GM03348 (cell line): ENCODE measurements at regions not wholly inside any gene's neighbourhood (a gene's known extent, or its start where the extent isn't known, plus 50 kb on each side); places are given as distances from the start of the nearest gene placed in this dataset.
A peak's percentile ranks its signal among the peaks of the same experiment; 100 is the strongest.

ENCODE experiments used
- DNase-seq: peaks from one replicate; pipeline ENCODE4 v3.0.0; 2012; ENCODE audit warnings: low spot score

DNA sequence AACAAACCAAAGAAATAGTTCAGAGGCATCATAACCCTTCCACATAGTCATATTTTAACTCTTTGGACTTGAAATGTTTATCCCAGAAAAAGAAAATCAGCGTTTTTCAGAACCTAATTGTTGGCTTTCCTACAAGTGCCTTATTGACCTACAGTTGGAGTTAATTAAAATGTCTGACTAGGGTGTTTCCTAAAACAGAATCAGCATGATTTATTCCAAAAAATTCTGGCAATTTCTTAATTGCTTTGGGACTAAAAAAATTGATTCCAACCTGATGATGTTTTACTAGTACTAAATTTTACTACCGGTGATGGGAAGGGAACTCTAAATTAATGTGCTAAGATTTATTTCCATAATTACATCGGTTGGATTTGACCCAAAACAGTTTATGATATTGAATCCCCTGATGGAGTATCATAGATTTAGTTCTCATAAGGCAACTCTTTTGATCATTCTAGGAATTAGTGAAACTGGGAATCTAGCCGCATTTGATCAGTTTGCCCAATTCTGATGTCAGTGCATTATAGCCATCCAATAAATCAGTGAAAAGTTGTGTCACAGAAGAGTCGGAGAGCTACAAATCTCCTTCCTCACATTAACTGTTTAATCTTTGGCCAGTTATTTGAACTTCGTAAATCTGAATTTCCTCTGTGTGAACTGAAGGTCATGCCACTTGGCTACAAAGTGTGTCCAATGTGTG, 134.3 kb upstream of the DSEL start:
- DNase-seq = no peak

GRCh38 chr18:67646890-67647289, 130.4 kb upstream of the DSEL start:
- DNase-seq = no peak

DNA sequence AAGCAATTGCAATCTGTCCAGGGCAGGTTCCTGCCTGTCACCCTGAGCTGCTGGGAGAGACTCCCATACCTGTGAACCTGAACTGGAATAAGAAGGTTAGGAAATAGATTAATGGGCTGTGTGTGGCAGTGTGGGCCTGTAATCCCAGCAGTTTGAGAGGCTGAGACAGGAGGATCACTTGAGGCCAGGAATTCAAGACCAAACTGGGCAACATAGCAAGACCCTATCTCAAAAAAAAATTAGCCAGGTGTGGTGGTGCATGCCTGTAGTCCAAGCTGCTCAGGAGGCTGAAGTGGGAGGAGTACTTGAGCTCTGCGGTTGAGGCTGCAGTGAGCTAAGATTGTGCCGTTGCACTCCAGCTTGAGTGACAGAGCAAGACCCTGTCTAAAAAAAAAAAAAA, 127.7 kb upstream of the DSEL start:
- DNase-seq = no peak

- DNase-seq = no peak
Measured at GRCh38 chr18:67639872-67640271, 123.4 kb upstream of the DSEL start.

GRCh38 chr18:67636597-67637385, 120.3 kb upstream of the DSEL start:
- DNase-seq = no peak

DNA sequence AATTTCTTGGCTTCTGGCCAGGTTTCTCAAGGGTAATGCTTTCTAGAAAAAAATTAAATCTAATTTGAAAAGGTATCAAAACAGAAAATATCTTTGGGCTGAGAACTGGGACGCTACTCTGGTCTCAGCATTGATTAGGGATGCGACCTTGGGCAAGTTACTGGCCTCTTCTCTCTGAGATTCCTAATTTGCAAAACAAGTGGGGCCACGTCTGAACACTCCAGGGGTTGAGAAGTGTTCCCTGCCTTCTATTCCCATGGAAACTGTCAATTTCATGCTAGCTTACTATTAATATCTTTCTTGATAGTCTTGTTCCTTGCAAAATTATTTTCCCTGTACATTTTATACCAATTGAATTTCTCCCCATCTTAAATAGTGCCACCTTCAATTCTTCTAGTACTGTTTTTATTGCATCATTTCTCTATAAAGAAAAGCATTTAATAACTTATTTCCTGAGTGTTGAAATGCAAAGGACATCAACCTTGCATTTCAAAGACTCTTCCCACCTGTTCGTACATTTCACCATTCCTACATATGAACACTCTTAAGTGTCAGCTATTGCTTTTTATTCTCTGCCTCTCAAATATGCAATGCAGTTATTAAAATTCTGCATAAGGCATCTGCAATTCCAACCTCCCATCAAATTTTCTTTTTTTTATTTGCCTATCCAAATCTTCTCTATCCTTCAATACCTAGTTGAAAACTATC, 118.3 kb upstream of the DSEL start:
- no peak for DNase-seq

DNA sequence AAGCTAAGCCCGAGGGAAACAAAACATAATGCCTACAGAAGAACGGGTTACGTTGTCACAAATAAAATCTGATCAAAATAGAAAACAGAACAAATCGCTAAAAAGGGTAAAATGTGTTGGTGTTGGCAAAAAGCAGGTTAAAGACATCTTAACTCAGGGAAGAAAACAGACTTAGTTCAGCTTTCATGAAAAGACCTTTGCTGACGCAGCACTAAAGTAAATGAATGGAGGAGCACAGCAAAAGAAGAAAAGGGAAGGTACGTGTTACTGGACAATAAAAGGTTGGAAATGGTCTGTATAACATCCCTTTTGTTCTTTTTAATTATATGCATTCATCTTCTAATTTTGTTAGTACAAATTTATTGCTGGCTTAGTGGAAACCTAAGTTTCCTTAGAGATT, 117.4 kb upstream of the DSEL start:
- DNase-seq = no peak

GRCh38 chr18:67621906-67622305, 105.4 kb upstream of the DSEL start:
- DNase-seq = no peak

GRCh38 chr18:67621049-67621713, 104.7 kb upstream of the DSEL start:
- DNase-seq = no peak

DNA sequence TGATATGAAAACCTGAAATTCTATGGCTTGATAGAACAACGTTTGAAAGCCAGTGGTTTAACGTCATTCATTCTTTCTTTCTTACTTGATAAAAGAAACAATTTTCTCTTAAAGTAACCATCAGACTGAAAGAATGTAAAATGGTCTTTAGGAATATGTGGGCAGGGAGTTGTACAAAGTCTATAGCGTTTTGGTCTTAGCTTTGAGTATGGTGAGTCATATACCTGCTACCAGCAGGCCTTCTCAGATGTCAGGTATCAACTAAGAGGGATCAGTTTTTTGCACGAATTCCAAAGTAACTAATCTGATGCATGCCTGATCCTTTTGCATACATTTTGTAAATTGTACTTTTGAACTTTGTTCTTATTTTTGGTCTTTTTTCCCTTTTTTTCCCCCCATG, 101.5 kb upstream of the DSEL start:
- DNase-seq = no peak

DNA sequence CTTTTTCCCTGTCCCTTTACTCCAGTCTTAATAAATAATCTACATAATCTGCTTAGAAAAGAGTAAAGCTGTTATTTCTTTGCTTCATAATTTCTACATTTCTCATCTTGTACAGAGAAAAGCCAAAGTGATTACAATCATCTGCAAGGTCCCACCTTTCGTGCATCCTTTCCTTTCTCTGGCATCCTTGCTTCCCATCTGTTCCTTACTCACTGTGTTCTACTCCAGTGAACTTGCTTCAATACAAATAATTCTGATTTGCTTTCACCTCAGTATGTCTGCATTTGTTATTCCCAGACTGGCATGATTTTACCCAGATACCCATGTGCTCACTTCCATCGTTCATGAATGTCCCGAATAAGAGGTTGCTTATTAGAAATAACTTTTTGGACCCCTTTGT, 99.4 kb upstream of the DSEL start:
- no peak for DNase-seq

GRCh38 chr18:67613731-67614130, 97.2 kb upstream of the DSEL start:
- no peak for DNase-seq

DNA sequence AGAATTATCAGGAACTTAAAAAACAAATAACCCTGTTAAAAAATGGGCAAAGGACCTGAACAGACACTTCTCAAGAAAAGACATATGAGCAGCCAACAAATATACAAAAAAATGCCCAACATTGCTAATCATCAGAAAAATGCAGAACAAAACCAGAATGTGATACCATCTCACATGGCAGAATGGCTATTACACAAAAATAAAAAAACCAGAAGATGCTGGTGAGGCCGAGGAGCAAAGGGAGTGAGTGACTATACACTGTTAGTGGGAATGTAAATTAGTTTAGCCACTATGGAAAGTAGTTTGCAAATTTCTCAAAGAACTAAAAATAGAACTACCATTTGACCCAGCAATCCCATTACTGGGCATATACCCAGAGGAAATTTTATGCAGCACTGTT, 95.8 kb upstream of the DSEL start:
- no peak for DNase-seq

- peak; percentile 50 for DNase-seq
Measured at GRCh38 chr18:67608615-67609273, 92.2 kb upstream of the DSEL start.

DNA sequence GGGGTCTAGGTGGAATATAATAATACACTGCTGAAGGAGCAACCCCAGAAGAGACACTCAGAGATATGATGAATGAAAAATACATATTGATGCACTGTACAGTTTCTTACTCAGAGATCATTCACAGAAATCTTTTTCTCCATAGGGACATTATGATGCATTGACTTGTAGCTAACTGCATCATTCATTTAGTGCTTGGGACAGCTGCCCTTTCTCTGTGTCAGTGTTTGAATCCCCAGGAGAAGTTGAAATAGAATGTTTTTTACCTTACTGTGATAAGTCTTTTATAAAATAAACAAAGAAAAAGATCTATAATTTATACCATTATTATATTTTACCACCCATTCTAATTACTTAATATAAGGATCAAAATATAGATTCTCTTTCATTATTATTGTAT, 91.7 kb upstream of the DSEL start:
- DNase-seq = no peak

DNA sequence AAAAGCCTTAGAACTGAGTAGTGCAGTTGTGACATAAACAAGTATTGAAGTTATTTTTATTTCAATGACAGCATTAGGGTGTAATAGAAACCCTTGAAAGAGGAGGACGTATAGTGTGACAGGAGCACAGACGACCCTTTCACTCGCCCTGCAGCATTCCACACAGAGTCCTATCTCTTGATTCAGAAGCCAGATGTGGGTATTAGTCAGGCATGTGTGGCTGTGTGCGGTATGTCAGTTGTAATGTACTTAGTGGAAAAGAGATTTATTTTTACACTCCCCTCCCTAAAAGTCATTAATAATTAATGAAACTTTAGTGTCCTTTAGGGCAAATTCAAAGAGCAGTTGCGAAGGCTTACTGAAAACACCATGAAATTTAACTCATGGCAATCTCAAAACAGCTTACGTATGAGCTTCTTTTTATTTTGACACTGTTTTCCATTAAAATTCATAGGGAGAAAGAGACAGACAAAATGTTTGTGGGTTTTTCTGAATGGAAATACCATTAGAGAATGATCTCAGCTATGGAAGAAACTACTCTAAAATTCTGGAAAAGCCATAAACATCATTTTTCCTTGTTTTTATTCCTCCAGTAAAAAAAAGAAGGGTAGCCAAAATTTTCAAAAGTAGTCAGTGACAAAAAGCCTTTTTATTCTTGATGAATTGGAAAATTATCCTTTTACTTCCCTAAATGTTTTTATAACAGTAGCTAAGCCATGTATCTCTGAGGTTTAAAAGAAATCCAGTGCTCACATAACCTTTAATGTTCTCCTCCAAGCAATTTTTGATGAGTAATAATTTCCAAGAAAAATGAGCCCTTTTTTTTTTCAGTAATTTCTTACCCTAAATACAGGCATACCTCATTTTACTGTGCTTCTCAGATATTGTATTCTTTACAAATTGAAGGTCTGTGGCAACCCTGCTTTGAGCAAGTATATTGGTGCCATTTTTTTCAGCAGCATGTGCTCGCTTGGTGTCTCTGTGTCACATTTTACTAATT, 84.0 kb upstream of the DSEL start:
- peak; percentile 64 for DNase-seq

DNA sequence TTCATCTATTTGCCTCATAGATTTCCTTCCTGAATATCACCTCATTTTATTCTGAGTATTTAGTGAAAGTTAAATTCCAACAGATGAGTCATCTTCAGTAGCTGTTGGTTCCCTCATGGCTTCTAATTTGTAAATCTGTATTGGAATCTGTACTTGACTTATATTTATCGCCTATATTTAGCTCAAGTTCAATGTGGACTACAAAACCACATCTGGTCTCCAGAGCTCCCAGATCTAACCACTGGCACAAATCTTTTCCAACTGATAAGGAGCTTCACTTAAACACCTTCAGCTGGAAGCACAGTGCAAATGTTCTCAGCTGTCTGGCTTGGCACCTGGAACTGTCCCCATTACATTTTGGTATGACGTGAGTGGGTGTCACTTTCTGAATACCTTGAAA, 82.8 kb upstream of the DSEL start:
- DNase-seq = peak; percentile 43

- DNase-seq = no peak
Measured at GRCh38 chr18:67597759-67598158, 81.2 kb upstream of the DSEL start.

- DNase-seq = no peak
Measured at GRCh38 chr18:67596003-67596402, 79.5 kb upstream of the DSEL start.

DNA sequence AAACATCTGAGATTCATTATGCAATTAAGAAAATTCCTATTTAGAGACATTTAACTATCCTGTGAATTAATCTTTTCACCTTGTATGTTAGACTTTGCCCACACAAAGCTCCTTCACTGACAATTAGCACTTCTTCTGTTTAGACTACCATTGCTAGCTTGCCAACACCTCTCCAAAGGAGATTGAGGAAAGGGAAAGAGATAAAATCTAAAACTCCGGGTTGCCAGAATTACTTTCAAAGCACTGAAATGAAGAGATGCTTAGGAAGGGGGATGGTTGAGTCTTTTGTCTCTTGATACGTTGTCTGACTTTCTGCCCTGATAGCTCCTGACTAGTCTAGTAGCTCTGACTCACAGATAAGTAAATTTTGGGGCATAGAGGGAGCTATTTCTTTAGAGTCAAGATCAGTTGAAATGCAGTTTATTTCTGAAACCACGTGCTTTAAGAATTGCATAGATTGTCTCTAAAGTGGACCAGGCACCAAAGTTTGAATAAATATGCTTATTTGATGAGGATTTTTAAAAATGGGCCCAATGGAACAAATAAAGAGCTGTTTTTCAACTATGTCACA, 74.1 kb upstream of the DSEL start:
- peak; percentile 9 for DNase-seq
